ENCODE measurements at regions not wholly inside any gene's neighbourhood (a gene's known extent, or its start where the extent isn't known, plus 50 kb on each side); places are given as distances from the start of the nearest gene placed in this dataset.
"Not testable (repeated sequence)": the region's sequence is repeated elsewhere in the genome, so short reads cannot be mapped to it uniquely, and the experiment has no call there.

- peak; percentile 86 for DNase-seq
These were observed 91.8 kb upstream of the DMRT1 start for GRCh38 chr9:749716-750115.

- DNase-seq: peak; percentile 33
These were observed 91.1 kb upstream of the DMRT1 start for GRCh38 chr9:750249-750967.

GRCh38 chr9:751137-752051, 90.1 kb upstream of the DMRT1 start:
- DNase-seq: peak; percentile 80

- no peak for DNase-seq
These were observed 89.3 kb upstream of the DMRT1 start for GRCh38 chr9:752201-752600.

- peak; percentile 32 for DNase-seq
These were observed 88.8 kb upstream of the DMRT1 start for GRCh38 chr9:752681-753200.

- DNase-seq: not testable (repeated sequence)
These were observed 87.8 kb upstream of the DMRT1 start for GRCh38 chr9:753734-754133.

- DNase-seq: no peak
These were observed 87.2 kb upstream of the DMRT1 start for GRCh38 chr9:754150-754931.

GRCh38 chr9:755454-756381, 85.8 kb upstream of the DMRT1 start:
- peak; percentile 90 for DNase-seq

GRCh38 chr9:757246-757881, 84.1 kb upstream of the DMRT1 start:
- peak; percentile 57 for DNase-seq

GRCh38 chr9:758146-758545, 83.4 kb upstream of the DMRT1 start:
- DNase-seq: no peak

- DNase-seq: no peak
These were observed 82.0 kb upstream of the DMRT1 start for GRCh38 chr9:759541-759940.

GRCh38 chr9:759983-760736, 81.3 kb upstream of the DMRT1 start:
- no peak for DNase-seq

- no peak for DNase-seq
These were observed 80.2 kb upstream of the DMRT1 start for GRCh38 chr9:761176-761792.

GRCh38 chr9:761793-762560, 79.5 kb upstream of the DMRT1 start:
- peak; percentile 50 for DNase-seq

GRCh38 chr9:763692-764091, 77.8 kb upstream of the DMRT1 start:
- DNase-seq: no peak

GRCh38 chr9:764105-764524, 77.4 kb upstream of the DMRT1 start:
- DNase-seq: peak; percentile 84

GRCh38 chr9:764986-765385, 76.5 kb upstream of the DMRT1 start:
- DNase-seq: no peak

- DNase-seq: not testable (repeated sequence)
These were observed 74.4 kb upstream of the DMRT1 start for GRCh38 chr9:767061-767561.

- no peak for DNase-seq
These were observed 65.4 kb upstream of the DMRT1 start for GRCh38 chr9:776086-776485.

Data from activated CD4-positive, alpha-beta T cell treated with anti-CD3 and anti-CD28 coated beads, Interleukin-10, Interleukin-2, amounts not matched to agents 100 ng/mL and 50 ng/mL, durations not matched to agents 16 hours and 8 hours (primary cell).